Activated T-cell treated with anti-CD3 and anti-CD28 coated beads for 4 hours (primary cell): ENCODE measurements at regions not wholly inside any gene's neighbourhood (a gene's known extent, or its start where the extent isn't known, plus 50 kb on each side); places are given as distances from the start of the nearest gene placed in this dataset.
"Not testable (repeated sequence)": the region's sequence is repeated elsewhere in the genome, so short reads cannot be mapped to it uniquely, and the experiment has no call there.

Source experiments
- DNase-seq: peaks from one replicate; pipeline ENCODE4 v3.0.0-alpha.2; 2020

DNA sequence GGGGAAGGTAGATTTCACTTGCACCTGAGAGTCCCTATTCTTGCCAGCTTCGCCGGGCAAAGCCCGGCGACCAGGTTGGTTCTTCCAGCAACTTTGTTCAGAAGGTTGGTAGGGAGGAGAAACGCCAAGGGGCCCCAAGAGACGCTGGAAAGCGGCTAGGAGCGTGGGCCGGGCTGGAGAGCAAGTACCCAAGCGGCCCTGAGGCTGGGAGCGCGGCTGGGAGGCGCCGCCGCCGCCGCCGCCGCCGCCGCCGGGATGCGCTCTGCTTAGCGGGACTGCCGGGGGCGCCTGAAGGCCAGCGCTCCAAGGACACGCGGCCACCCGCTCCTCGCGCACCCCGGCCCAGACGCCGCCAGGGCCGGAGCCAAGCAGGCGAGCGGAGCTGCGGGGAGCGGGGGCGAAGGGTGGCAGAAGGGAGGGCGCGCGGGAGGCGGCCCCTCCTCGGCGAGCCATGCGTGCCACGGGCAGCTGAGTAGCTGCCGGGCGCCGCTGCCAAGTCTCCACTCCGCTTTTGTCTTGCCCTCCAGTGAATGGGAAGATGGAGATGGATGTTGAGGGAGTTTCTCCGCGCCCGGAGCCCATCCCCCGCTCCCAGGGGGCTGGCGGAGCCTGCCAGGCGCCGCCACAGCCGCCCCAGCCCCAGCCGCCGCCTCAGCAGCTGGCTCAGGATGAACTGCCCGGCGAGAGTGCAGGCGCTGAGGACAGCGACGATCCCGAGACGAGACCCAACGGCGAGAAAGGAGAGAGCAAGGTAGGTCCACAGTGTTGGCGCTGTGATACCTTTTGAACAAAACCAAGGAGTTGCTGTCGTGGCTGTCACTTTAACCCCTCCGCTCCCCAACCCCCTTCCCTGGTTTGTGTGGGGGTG, 227.4 kb upstream of the AZI2 start:
- no peak for DNase-seq

DNA sequence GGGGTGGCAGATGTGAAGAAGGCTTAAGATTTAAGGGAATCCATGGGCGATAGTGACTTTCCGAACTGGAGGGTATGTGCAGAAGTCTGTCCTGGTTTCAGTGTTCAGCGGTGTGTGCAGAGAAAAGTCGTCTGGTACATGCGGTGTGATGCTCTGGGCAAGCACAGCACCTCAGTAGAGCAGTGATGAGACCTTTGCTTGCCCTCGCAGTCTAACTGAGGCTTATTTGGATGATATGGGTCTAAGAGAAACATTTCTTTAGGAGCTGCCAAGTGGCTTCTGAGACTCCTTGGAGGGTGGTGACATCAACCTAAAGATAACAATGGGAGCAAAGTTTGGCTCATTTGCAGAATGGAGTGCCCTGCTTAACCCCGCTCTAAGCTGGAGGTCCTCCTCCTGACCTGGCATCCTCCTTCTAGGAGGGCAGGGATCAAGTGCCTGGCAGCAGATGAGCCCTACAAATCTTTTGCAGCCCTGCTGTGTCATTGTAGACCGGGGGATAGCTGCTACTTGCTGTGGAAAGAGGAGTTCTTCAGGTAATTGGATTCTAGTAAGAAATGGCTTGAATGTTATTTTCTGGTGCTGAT, 228.1 kb upstream of the AZI2 start:
- no peak for DNase-seq

DNA sequence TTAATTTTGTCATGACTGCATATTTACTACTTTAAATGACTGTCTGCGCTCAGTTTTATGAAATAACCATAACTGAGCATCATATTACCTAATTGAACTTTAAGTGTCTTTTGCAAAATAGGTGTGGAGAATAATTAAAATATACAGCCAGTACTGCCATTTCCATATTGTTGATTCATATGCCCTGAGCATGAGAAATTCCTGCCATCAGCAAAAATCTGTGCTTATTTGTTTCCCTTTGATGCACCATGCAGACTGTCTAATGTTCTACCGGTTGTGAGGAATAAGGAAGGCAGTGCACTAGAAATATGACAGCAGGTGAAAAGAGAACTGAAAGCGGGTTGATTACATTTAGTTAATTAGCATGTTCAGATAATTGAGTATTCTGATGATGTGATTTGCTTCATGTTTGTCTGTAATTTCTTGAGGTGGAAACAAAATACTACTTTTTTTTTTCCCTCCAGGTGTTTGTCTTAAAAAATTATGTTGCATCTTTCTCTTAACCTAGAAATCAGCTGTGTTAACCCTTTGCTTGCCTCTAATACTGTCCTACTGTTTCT, 229.4 kb upstream of the AZI2 start:
- no peak for DNase-seq

DNA sequence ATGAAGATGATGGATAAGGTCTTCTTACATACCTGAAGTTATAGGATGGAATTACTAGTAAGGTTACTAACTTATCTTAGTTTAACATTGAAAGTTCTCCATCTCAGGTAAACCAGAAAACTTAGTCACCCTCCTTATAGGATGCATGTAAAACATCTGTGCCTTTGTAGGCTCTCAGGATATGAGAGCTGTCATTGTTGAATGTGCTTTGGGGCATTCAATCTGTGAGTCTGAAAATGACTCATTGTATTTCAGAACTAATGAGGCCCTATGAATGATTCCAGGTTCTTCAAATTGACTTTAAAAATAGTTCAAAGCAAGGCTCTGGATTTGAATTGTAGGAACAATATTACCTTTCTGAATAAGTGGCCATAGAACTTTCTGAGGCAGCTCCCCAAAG, 237.7 kb upstream of the AZI2 start:
- no peak for DNase-seq

DNA sequence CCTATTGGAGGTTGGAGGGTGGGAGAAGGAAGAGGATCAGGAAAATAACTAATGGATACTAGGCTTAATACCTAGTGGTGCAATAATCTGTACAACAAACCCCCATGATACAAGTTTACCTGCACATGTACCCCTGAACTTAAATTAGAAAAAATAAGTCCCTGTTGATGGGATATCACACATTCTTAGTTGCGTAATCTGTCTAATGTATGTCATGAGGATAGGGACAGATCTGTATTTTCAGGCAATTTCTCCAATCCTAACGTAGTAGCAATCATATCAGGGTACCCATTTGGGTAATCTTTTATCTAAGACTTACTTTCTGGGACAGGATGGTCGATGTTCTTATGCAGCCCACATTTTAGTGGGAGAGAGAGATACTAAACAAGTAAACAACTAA, 239.1 kb upstream of the AZI2 start:
- no peak for DNase-seq

DNA sequence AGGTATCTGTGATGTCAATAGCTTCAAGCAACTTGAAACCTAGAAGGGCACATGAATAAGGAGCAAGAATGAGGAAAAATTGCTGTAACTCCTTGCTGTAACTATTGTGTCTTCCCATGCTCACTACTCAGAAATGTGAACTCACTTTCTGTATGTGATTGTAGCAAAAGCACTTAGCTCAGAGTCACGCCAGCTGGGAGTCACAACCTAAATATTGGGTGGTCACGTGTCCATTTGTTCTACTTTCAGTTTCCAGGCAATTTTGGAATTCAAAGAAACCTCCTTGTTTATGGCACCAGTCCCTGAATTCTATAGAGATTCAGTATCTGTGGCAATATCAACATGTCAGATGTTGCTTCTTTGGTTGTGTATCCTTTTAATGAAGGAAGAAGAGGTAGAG, 241.6 kb upstream of the AZI2 start:
- DNase-seq = no peak

DNA sequence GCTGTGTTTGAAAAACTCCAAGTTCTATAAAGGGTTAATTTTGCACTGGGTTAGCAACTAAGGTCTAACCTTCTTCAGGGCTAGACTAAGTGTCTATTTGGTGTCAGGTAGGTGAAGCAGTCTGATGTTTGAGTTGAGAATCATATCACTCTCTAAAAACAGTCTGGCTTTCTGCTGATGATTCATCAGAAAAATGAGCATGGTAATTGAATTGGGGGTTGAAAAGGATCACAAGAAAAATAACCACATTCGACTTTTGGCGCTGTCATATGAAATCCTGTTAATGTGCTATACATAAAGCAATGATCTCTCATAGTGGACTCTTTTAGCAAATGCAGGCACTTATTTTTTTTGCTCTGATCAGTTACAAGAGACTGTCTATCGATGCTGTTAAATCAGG, 242.2 kb upstream of the AZI2 start:
- no peak for DNase-seq

DNA sequence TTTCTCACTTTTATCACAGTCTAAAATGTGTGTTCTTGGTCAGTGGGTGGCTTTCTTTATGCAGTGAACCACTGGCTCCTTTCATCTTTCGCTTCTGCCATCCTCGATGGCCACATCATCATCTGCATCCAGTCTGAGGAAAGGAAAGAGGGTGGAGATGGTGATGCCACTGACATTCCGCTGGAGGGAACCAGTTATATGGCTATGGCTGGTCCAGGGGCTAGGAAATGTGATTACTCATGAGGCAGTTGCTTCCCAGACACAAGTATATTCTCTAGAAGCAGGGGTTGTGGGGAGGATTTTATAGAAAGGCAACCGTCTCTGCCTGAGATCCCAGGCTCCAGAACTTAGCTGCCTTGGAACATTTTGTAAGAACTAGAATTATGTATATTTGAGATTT, 246.7 kb upstream of the AZI2 start:
- DNase-seq = no peak

DNA sequence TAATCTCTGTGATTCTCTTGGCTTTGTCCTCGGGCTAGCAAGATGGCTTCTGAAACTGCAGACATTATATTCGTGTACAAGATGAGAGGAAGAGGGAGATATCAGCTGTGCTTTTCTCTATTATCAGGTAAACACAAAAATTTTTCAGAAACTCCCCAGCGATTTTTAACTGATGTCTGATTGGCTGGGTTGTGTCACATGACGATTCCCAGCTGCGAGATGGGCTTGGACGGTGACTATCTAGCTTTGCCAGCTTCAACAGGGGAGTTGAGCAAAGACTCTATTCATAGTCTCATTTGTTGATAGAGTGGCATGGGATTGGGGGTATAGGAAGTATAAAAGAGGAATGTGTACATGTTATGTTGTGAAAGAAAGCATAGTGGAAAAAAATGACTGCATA, 248.8 kb upstream of the AZI2 start:
- no peak for DNase-seq

DNA sequence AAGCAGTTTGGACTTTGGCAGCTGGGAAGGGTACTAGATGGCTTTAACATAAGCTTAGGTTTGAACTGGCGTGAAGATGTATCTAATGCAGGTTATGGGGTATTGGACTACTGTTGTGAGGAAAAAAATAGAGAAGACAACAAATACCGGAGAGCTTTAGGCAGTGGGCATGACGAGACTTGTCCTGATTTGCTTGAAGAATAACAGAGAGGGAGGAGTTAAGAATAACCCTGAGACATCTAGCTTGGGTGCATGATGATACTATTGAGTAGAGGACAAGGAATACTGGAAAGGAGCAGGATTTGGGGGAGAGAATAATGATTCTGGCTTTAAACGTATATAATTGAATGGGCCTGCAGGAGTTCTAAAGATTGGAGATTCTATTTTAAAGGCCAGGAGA, 249.5 kb upstream of the AZI2 start:
- no peak for DNase-seq

DNA sequence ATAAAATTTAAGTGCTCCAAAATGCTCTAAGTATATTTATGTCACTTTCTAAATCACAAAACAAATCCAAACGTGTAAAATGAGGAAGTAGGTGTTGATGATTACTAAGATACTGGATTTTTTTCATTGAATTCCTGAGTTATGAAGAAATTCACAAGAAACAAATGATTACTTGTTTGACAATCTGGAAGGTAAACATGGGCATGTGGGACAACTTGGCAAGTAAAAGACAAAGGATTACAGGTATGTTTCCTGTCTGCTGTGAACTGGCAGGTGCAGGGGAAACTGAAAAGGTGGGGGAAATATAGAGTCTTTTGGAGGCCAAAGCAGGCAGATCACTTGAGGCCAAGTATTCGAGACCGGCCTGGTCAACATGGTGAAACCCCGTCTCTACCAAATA, 252.7 kb upstream of the AZI2 start:
- no peak for DNase-seq

DNA sequence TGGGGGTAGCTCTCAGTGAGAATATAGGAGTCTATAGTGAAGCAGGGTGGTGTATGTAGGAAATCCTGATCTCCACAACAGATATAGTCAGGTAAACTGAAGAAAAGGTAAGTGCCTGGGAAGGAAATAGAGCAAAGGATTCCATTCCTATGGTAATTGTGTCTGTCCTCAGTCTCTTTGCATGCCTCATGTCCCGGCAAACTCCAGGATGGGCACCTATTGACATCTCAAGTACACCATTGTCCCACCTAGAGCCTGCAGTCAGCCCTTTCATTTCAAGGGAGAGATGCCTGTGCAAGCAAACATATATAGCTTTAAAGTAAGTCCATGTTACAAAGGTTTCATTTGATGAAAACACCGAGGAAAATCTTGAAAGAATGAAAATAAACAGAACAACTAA, 257.7 kb upstream of the AZI2 start:
- no peak for DNase-seq

DNA sequence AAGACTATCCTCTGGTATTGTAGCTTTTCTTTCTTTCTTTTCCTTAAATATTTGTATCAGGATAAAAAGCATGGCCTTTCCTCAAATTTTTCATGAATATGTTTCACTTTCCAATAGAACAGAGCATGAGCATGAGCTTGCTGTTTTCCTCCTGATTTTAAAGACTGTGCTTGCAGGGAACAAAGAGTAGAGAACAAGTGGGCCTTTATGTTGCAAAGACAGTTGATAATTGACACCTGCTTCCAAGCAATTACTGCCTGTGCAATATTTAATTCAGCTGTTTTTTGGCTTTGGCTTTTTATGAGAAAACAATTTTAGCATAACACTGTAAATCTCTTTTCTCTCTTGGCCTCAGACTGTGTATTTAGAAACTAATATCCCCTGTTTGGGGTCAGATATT, 263.6 kb upstream of the AZI2 start:
- DNase-seq = no peak

DNA sequence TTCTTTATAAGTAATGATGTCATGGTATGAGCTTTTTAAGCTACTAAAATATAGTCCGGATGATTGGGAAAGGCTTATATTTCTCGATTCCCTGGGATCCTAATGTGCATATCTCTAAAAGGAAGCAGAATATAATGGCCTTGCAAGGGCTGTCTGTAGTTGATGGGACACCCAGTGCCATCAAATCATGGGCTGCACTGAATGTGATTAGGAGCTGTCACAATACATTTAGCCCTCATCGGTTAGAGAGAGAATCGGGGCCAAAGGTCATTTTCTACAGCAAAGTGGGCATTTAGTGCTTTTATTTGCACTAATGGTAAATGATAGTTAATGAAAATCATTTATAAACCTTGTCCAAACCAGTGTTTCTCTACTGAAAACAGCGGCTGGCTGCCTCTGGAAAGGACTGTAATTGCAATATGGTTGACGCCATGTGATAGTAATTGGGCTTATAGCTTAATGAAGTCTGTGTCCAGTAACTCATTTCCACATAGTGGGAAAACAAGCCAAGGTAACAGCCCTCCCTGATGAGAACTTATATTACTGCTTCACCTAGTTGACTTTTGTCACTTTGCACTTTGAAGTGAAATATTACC, 265.0 kb upstream of the AZI2 start:
- no peak for DNase-seq

DNA sequence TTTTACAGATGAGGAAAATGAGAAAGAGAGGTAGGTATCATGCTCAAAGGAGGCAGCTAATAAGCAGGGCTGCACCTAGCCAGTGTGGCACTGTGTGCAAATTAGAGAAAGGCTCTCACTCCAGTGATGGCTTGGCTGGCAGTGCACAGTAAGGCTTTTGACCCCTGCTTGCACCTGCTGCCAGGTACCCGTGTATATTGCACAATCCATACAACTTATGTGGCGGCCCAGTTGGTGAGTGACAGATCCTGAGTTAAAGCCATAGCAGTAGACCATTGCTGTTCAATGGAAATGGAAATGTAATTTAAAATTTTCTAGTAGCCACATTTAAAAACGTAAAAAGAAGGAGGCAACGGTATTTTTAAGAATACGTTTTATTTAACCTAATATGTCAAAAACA, 266.4 kb upstream of the AZI2 start:
- DNase-seq = no peak

DNA sequence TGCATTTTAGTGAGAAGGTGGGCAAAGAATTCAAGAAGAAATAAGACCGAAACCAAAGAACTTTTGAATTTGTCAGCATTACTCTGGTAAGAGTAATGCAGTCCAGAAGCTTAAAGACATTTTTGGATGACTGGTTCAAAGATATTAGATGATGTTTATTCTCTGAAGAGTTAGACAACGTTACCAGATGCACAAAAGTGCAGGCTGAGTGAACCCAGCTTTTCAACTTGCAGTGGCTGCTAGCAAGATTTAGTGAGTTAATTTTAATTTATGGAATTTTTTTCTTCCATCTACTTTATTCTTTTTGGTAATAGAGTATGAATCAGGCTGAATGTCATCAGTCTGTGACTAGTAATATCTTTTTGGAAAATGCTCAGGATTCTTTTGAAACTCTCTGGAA, 267.3 kb upstream of the AZI2 start:
- DNase-seq = no peak

DNA sequence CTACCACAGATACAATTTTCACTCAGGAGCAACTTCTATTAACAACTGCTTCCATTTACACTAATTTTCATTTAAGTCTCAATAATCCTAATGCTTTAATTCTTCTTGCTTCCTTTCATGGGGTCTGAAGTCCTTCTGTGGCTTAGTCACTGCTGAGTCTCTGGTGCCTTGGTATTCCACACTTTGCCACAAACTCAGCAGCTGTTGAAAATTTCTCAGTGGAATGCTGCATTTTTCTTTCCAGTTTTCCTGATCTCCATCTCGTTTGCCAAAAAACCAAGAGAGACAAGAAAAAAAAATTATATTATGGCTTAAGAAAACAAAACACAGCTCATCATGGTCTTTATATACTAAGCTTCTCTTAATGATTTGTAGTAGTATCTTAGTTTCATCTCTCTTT, 269.2 kb upstream of the AZI2 start:
- no peak for DNase-seq

DNA sequence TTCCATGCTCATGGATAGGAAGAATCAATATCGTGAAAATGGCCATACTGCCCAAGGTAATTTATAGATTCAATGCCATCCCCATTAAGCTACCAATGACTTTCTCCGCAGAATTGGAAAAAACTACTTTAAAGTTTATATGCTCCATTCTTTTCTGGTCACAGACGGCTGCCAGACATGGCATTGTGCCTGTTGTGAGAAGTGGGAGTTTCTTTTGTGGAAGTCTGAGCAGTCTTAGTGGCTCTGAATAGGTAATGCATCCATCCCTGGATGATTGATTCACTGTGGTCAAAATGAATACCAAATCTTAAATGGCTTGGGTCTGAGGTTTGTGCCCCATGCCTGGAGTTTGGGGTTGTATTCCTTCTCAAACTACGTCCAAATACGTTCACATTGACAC, 274.5 kb upstream of the AZI2 start:
- no peak for DNase-seq

DNA sequence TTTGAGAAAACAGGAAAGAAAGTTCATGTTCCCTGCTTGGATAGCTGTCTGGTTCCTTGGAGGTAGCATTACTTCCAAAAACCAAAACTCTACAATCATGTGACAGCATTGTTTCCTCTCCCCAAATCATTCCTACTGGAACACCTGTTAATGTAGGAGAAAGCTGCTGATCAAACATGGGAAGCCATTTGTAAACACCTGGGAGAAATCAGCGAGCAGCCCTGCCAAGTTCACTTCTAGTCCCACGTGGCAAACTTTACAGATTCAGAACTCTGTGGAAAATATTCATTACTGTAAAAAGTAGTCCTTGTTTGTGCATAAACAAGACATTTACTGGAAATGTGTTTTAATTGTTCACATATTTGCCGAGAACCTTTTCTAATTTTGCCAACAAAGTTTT, 275.5 kb upstream of the AZI2 start:
- DNase-seq = no peak

DNA sequence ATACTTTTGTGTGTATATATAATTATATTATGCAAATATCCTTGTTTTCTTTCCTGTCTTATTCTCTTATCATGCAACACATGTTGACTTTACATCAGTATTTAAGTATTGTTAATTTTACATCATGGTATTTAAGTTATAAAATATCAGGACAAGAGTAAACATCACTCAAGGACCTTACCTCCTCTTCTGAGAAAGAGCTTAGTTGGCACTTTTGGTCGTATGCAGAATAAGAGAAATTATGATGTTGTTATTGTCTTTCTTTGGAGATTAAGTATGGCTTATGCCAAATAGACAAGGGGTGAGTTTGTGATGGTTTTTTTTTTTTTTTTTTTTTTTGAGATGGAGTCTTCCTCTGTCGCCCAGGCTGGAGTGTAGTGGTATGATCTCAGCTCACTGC, 279.2 kb upstream of the AZI2 start:
- not testable (repeated sequence) for DNase-seq

DNA sequence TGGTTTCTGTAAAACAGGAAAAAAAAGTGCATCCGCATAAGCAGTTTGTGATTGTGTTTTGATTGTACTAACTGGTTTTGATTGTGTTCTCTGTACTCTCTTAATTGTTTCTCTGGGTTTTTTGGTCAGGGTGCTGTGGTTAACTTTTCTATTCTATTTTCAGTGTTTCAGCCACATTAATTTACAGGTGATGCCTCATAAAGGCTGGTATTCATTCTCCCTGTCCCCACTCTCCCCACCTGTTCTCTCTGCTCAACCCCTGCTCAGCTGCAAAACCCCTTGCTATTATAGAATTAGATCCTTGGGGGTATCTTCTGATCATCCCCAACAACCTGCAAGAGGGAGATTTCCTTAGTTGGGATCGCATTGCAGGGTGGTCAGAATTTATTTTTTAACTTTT, 285.4 kb upstream of the AZI2 start:
- no peak for DNase-seq

DNA sequence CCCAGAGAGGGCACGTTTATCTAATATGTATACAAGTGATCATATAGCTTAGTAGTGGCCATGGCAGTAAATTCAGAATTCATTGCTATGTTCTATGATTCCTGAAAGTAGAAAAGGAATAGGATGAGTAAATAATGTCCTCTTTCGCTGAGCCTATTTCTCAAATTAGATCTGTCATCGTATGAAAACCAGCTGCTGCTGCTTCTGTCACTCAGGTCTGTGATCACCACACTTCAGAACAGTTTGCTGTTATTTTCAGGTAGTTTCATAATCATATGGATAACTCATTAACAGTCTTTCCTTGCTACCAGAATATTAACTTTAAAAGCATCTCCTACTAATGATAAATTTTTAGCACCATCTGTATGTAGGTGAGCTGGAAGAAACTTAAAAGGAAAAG, 289.1 kb upstream of the AZI2 start:
- DNase-seq = no peak

DNA sequence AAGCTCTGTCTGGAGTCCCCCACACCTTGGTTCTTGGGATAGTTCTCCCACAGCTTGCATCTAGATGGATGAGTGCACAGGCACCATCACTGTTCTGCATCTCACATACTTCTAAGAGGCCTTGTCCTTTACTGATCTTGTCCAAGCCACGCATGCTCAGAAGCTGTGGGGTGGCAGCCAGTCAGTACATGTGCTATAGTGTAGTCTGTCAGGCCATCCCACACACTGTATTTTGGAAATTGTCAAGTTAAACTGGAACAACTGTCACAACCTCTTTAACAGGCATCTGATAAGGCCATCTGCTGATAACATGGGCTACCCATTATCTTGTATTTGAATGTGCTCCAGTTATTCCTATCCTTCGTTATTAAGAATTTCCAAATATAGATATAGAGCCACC, 296.5 kb upstream of the AZI2 start:
- DNase-seq = no peak

DNA sequence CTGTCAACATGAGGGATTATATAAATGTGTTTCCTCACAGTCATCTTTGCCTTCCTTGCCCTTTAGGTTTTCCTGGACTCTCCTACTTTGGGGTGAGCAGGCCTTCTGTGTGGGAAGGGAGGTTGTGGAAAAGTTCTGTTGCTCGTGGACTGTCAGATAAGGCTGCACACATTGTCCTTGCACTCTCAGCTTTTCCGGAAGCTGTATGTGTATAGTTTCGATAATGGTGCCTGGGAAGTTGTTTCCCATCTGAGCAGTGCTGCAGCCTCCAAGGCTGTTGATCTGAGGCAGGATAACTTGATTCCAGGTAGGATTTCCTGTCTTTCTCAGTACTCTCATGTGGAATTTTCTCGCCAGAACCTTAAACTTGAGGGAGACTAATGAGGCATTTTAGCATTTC, 297.8 kb upstream of the AZI2 start:
- DNase-seq = no peak
